Activated CD4-positive, alpha-beta memory T cell treated with anti-CD3 and anti-CD28 coated beads, Interleukin-2, amount 10 ng/mL, durations not matched to agents 7 days and 5 days (primary cell): ENCODE measurements at regions not wholly inside any gene's neighbourhood (a gene's known extent, or its start where the extent isn't known, plus 50 kb on each side); places are given as distances from the start of the nearest gene placed in this dataset.
A peak's percentile ranks its signal among the peaks of the same experiment; 100 is the strongest.

Experiments
- CTCF ChIA-PET: fragments of 350-600 bp; sonication (Branson Sonifier 250); formaldehyde crosslinking; loops from one replicate; lab custom pipeline; 2021; ENCODE audit warnings: antibody characterized with exemption, inconsistent platforms; lab: Charles Lee
- POLR2A ChIA-PET: fragments of 350-600 bp; sonication (Branson Sonifier 250); formaldehyde crosslinking; loops from one replicate; lab custom pipeline; 2021; ENCODE audit warnings: antibody characterized with exemption; lab: Charles Lee
- DNase-seq: peaks from one replicate; pipeline ENCODE4 v3.0.0-alpha.2; 2020
- H3K27ac Mint-ChIP-seq: one replicate; pipeline ENCODE4 v1.8.0; 2021; ENCODE audit warnings: mild to moderate bottlenecking, mixed read lengths
- H3K27me3 Mint-ChIP-seq: one replicate; pipeline ENCODE4 v1.8.0; 2021; ENCODE audit warnings: mixed read lengths
- H3K36me3 Mint-ChIP-seq: one replicate; pipeline ENCODE4 v1.8.0; 2021; ENCODE audit warnings: low read depth, mixed read lengths
- H3K4me1 Mint-ChIP-seq: one replicate; pipeline ENCODE4 v1.8.0; 2021; ENCODE audit warnings: mixed read lengths
- H3K4me3 Mint-ChIP-seq: one replicate; pipeline ENCODE4 v1.8.0; 2021; ENCODE audit warnings: mild to moderate bottlenecking, mixed read lengths
- H3K9me3 Mint-ChIP-seq: one replicate; pipeline ENCODE4 v1.8.0; 2021; ENCODE audit warnings: mixed read lengths

- peak overlapping the region; percentile 18 for H3K4me3 Mint-ChIP-seq
- DNase-seq: no peak
- no peaks in the 10 kb centered on the region for H3K4me1 Mint-ChIP-seq
- H3K36me3 Mint-ChIP-seq: no peaks in the 10 kb centered on the region
- no peaks in the 10 kb centered on the region for H3K9me3 Mint-ChIP-seq
- no peak overlapping the region for H3K27ac Mint-ChIP-seq
- ChIA-PET CTCF (no interaction called here), POLR2A (no interaction called here)
- H3K27me3 Mint-ChIP-seq: no peaks in the 10 kb centered on the region
Measured at GRCh38 chr10:8951440-8952089, 897.1 kb downstream of the GATA3 start.

DNA sequence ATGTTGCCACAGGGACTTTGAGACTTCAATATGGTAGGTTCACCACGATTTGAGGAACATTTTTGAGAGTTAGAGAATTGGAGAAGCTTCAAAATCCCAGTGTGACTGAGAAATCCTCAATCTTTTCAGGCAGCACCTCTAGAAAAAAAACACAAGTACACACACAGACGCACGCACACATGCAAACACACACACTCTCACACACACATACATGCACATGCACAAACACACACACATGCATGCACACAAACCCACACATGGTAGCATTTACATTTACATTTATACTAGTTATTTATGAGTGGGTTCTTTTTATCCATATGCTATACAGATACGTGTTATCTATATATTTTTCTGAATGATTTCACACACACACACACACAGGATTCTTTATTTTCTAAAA, 901.9 kb downstream of the GATA3 start:
- H3K4me3 Mint-ChIP-seq: no peak overlapping the region
- H3K4me1 Mint-ChIP-seq: no peaks in the 10 kb centered on the region
- no peaks in the 10 kb centered on the region for H3K9me3 Mint-ChIP-seq
- H3K27me3 Mint-ChIP-seq: no peaks in the 10 kb centered on the region
- ChIA-PET POLR2A (no interaction called here), CTCF (no interaction called here)
- no peaks in the 10 kb centered on the region for H3K36me3 Mint-ChIP-seq
- no peak overlapping the region for H3K27ac Mint-ChIP-seq
- DNase-seq: no peak

DNA sequence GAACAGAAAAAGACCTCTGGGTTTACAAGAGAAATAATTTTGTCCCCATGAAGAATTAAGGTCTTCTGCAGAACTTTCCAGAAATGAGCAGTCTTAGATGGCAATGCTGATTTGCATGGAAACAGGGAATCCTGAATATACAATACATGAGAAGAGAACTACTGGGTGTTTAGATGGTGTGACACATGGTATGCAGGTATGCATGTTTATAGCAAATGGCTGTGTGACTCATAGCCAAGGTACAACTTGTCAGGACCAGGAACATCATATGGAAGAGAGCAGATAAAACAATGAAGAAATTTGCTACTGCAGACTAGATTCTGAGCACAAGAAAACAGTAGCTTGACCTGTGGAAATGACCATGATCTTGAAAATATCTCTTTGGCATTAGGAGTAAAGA, 907.8 kb downstream of the GATA3 start:
- no peak for DNase-seq
- H3K4me1 Mint-ChIP-seq: no peaks in the 10 kb centered on the region
- no peaks in the 10 kb centered on the region for H3K36me3 Mint-ChIP-seq
- H3K9me3 Mint-ChIP-seq: no peaks in the 10 kb centered on the region
- no peak overlapping the region for H3K4me3 Mint-ChIP-seq
- ChIA-PET POLR2A (no interaction called here), CTCF (no interaction called here)
- H3K27me3 Mint-ChIP-seq: peaks cover 2% of the 10 kb centered on the region
- H3K27ac Mint-ChIP-seq: no peak overlapping the region

DNA sequence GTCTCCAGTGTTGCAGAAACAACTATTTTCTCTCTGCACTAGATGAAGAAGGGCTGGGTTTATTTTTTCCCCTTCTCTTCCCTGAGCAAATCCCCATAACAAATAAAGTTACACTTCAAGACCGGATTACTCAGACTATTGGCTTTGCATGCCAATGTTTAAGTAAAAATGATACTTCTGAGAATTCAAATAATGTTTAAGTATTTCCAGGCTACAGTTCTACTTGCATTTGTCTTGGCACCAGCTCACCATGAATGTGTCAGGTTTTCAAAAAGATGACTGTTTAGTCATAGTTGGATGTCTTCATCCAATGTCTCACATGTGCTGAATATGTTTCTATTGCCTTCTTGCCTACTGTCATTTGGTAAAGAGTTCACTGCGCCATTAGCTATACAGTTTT, 912.6 kb downstream of the GATA3 start:
- no peak for DNase-seq
- no peak overlapping the region for H3K4me3 Mint-ChIP-seq
- no peaks in the 10 kb centered on the region for H3K4me1 Mint-ChIP-seq
- peaks cover 2% of the 10 kb centered on the region for H3K27me3 Mint-ChIP-seq
- ChIA-PET CTCF (no interaction called here), POLR2A (no interaction called here)
- H3K27ac Mint-ChIP-seq: no peak overlapping the region
- no peaks in the 10 kb centered on the region for H3K36me3 Mint-ChIP-seq
- H3K9me3 Mint-ChIP-seq: no peaks in the 10 kb centered on the region

DNA sequence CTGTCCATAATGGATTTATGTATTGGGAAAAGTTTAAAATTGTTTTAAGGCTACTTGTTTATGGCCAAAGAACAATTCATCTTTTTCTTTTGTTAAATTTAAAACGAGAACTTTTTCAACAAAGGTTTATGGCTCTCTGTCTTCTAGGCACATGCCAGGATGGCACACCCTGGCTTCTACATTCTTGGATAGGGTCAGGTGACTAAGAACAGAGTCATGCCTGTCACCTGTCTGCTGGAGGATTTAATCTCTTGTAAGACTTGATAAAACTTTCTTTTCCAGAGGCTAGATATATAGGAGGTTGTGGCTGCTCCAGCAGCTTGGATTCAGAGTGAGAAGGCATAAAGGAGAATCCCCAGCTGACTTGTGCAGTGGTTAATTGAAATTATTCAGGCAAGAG, 915.4 kb downstream of the GATA3 start:
- ChIA-PET POLR2A (no interaction called here), CTCF (no interaction called here)
- H3K9me3 Mint-ChIP-seq: no peaks in the 10 kb centered on the region

DNA sequence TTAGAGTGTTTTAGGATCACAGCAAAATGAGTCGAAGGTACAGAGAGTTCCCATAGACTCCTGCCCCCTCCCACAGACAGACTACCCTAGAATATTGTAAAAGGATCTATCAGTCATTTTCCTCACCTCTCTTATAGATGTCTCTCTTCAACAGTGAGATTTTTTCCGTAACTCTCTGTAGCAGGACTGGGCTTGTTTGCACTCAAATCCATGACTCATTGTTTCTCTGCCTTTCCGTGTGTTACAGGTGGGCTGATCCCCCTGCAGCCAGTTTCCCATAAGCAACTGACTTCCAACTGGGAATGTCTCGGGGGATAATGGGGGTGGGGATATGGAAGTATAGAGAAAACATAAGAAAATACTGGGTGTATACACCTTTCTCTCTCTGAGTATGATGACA, 921.0 kb downstream of the GATA3 start:
- DNase-seq: no peak
- Mint-ChIP-seq H3K4me1 (no peaks in the 10 kb centered on the region), H3K36me3 (no peaks in the 10 kb centered on the region), H3K4me3 (no peak overlapping the region), H3K27me3 (no peaks in the 10 kb centered on the region), H3K9me3 (no peaks in the 10 kb centered on the region), H3K27ac (no peak overlapping the region)
- ChIA-PET POLR2A (no interaction called here), CTCF (no interaction called here)

More for the DNA sequence above, 915.4 kb downstream of the GATA3 start:
- no peaks in the 10 kb centered on the region for H3K36me3 Mint-ChIP-seq
- H3K4me3 Mint-ChIP-seq: no peak overlapping the region
- H3K27ac Mint-ChIP-seq: no peak overlapping the region
- no peaks in the 10 kb centered on the region for H3K4me1 Mint-ChIP-seq
- no peak for DNase-seq
- no peaks in the 10 kb centered on the region for H3K27me3 Mint-ChIP-seq

GRCh38 chr10:8978100-8978499, 923.6 kb downstream of the GATA3 start:
- no peaks in the 10 kb centered on the region for H3K36me3 Mint-ChIP-seq
- no peak overlapping the region for H3K27ac Mint-ChIP-seq
- POLR2A ChIA-PET: no interaction called here
- no peaks in the 10 kb centered on the region for H3K27me3 Mint-ChIP-seq
- H3K4me1 Mint-ChIP-seq: no peaks in the 10 kb centered on the region
- no peak overlapping the region for H3K4me3 Mint-ChIP-seq
- H3K9me3 Mint-ChIP-seq: no peaks in the 10 kb centered on the region
- CTCF ChIA-PET: interaction anchor here (0.6 kb wide), 1 partner anchor 19 kb away, joined by 3 read pairs; no protein-coding TSS in a partner anchor
- DNase-seq: no peak

DNA sequence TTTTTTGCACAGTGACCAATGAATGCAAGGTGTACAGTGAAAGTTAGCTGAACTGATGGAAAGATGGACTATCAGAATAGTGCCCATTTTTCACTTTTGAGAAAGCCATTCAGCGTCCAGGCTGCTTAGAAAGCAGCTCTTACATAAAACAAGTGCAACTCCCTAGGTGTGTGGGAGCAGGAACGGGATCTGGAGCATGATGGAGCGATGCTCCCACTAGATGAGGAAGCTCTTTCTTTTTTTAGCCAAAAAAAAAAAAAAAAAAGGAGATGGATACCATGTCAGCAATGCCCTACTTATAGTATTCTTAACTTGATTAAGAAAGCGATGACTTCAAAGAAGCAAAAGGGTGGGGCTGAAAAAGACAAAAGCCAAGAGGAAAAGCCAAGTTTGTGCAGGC, 925.5 kb downstream of the GATA3 start:
- ChIA-PET POLR2A (no interaction called here), CTCF (no interaction called here)
- no peaks in the 10 kb centered on the region for H3K27me3 Mint-ChIP-seq
- no peaks in the 10 kb centered on the region for H3K9me3 Mint-ChIP-seq
- no peak overlapping the region for H3K27ac Mint-ChIP-seq
- no peak overlapping the region for H3K4me3 Mint-ChIP-seq
- no peak for DNase-seq
- H3K36me3 Mint-ChIP-seq: no peaks in the 10 kb centered on the region
- no peaks in the 10 kb centered on the region for H3K4me1 Mint-ChIP-seq

DNA sequence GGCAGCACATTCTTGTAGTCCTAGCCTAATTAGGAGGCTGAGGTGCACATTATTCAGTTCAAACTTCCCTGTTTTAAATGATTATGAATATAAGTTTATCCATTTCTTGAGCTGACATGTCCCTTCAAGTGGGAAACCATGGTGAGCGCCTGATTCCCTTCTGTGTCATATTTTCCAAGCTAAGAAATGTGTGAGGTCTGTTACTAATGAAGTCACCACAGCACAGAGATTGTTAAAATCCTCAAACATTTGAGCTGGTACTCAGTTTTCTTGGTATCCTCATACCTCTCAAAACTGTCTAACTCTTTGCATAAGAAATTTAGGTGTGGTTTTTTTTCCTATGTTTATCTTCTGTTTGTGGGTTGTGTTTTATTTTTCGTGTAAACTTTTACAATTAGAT, 926.8 kb downstream of the GATA3 start:
- no peaks in the 10 kb centered on the region for H3K4me1 Mint-ChIP-seq
- no peaks in the 10 kb centered on the region for H3K9me3 Mint-ChIP-seq
- H3K36me3 Mint-ChIP-seq: no peaks in the 10 kb centered on the region
- ChIA-PET POLR2A (no interaction called here), CTCF (no interaction called here)
- no peak for DNase-seq
- H3K4me3 Mint-ChIP-seq: no peak overlapping the region
- H3K27me3 Mint-ChIP-seq: no peaks in the 10 kb centered on the region
- no peak overlapping the region for H3K27ac Mint-ChIP-seq

GRCh38 chr10:8985651-8986050, 931.2 kb downstream of the GATA3 start:
- Mint-ChIP-seq H3K27ac (no peak overlapping the region), H3K27me3 (no peaks in the 10 kb centered on the region), H3K4me3 (no peak overlapping the region), H3K9me3 (no peaks in the 10 kb centered on the region), H3K4me1 (peaks cover 3% of the 10 kb centered on the region), H3K36me3 (no peaks in the 10 kb centered on the region)
- ChIA-PET POLR2A (interaction anchor here (0.7 kb wide), 1 partner anchor 922 kb away, joined by 3 read pairs; no protein-coding TSS in a partner anchor), CTCF (no interaction called here)
- no peak for DNase-seq

DNA sequence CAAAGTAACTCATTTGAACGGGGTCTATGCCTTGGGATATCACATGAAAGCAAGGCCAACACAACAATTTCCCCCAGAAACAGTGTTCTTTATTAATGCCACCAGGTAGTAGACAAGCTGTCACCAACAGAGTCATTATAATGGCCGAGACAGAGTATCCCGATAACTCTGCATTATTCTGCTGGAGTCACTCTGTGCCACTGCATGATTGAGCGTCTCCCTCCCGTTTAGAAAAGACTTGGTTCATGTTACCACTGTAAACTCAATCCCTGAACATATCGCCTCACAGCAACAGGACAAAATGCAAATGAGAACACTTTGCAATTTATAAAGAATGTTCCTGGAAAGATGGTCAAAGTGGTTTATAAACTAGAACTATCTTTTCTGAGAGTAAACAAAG, 932.5 kb downstream of the GATA3 start:
- no peak for DNase-seq
- no peak overlapping the region for H3K4me3 Mint-ChIP-seq
- no peaks in the 10 kb centered on the region for H3K9me3 Mint-ChIP-seq
- no peaks in the 10 kb centered on the region for H3K27me3 Mint-ChIP-seq
- H3K27ac Mint-ChIP-seq: no peak overlapping the region
- ChIA-PET CTCF (no interaction called here), POLR2A (no interaction called here)
- peaks cover 6% of the 10 kb centered on the region for H3K4me1 Mint-ChIP-seq
- no peaks in the 10 kb centered on the region for H3K36me3 Mint-ChIP-seq

DNA sequence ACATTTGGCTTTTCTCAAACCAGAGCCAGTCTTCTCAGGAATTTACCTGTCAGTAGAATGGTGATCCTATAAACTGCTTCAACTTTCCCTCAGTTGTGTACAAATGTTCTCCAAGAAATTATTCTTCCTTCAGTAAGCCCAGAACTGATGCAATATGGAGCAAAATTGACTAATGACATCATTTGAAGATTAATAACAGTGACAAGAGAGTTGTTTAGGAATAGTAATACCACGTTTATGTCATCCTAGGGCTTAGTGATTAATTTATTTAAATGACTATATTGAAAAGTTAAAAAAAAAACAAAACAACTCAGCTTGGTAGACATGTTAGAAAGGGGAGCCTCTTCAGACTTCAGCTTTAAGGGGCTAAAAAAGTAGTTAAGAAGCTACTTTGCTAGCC, 933.2 kb downstream of the GATA3 start:
- DNase-seq: no peak
- POLR2A ChIA-PET: no interaction called here
- Mint-ChIP-seq H3K36me3 (no peaks in the 10 kb centered on the region), H3K9me3 (no peaks in the 10 kb centered on the region), H3K4me3 (no peak overlapping the region), H3K4me1 (peaks cover 7% of the 10 kb centered on the region), H3K27ac (no peak overlapping the region), H3K27me3 (no peaks in the 10 kb centered on the region)
- CTCF ChIA-PET: no interaction called here

DNA sequence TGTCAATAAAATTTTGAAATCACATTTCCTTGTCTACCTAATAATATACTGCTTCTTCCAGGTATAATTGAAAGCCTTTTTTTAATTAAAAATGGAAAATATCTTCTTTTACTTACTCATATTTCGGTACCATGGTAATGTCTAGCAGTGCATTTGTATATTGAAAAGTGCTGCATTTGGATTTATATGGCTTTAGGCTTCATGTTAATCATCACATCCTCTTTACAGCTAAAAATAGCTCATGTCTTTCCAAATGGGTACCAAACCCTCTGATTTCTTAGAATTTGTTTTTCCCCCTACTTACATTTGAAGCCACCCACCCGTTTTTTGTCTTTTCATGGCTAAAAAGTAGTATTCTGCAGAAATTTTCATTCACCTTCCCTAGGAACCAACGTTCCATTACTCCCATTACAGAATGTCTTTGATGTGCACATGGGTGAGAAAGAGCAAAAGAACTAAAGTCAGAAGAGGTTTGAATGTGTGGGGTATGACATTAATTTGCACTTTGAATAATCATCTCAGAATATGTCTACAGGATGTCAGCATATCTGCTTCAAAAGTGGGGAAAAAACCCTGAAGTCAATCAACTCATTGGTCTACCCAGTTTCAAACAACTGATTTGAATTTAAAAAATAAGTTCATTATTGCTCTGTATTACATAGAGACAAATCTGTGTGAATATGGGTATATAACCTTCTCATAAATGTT, 935.9 kb downstream of the GATA3 start:
- ChIA-PET CTCF (no interaction called here), POLR2A (interaction anchor here (1.3 kb wide), 1 partner anchor 20 kb away, joined by 4 read pairs; no protein-coding TSS in a partner anchor)
- Mint-ChIP-seq H3K27ac (no peak overlapping the region), H3K9me3 (no peaks in the 10 kb centered on the region), H3K27me3 (no peaks in the 10 kb centered on the region), H3K4me3 (no peak overlapping the region), H3K4me1 (peaks cover 16% of the 10 kb centered on the region), H3K36me3 (no peaks in the 10 kb centered on the region)
- no peak for DNase-seq

- H3K4me1 Mint-ChIP-seq: peaks cover 17% of the 10 kb centered on the region
Measured at GRCh38 chr10:8992009-8992408, 937.5 kb downstream of the GATA3 start.

More at GRCh38 chr10:8992009-8992408, 937.5 kb downstream of the GATA3 start:
- Mint-ChIP-seq H3K27ac (no peak overlapping the region), H3K27me3 (no peaks in the 10 kb centered on the region), H3K36me3 (no peaks in the 10 kb centered on the region), H3K9me3 (no peaks in the 10 kb centered on the region), H3K4me3 (no peak overlapping the region)
- DNase-seq: no peak
- ChIA-PET CTCF (no interaction called here), POLR2A (no interaction called here)
